ENCODE measurements at regions not wholly inside any gene's neighbourhood (a gene's known extent, or its start where the extent isn't known, plus 50 kb on each side); places are given as distances from the start of the nearest gene placed in this dataset.

DNA sequence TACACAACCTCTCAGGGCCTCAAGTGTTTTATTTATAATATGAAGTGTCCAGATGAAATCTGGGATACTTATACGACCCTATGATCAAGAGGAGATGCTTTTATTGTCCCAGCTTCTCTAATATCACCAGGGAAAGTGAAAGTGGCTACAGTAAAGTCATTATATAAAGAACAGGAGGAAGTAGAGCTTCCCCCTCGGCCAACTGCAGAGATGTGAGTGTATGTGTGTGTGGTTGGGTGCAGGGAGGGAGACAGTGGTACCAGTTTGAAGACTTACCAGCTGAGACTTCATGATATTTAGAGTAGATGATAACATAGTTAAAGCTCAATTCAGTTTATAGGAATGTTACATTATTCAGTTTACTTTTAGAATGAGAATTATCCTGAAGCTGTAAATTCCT, 373.6 kb upstream of the DDI1 start:
- ChIA-PET POLR2A (no interaction called here), CTCF (interaction anchor here (1.0 to 1.3 kb wide), 2 partner anchors 8 to 14 kb away, joined by 3 to 4 read pairs; no protein-coding TSS in a partner anchor)
- H3K27me3 ChIP-seq (ENCODE audit: control insufficient read depth, insufficient read depth, low read length): no peaks in the 10 kb centered on the region
- no peaks in the 10 kb centered on the region for H3K36me3 ChIP-seq (ENCODE audit: control insufficient read depth, insufficient read depth, low read length)
- no peak overlapping the region for H3K4me3 ChIP-seq (ENCODE audit: low read depth, low read length)
- TF ChIP-seq, protein P1, sequence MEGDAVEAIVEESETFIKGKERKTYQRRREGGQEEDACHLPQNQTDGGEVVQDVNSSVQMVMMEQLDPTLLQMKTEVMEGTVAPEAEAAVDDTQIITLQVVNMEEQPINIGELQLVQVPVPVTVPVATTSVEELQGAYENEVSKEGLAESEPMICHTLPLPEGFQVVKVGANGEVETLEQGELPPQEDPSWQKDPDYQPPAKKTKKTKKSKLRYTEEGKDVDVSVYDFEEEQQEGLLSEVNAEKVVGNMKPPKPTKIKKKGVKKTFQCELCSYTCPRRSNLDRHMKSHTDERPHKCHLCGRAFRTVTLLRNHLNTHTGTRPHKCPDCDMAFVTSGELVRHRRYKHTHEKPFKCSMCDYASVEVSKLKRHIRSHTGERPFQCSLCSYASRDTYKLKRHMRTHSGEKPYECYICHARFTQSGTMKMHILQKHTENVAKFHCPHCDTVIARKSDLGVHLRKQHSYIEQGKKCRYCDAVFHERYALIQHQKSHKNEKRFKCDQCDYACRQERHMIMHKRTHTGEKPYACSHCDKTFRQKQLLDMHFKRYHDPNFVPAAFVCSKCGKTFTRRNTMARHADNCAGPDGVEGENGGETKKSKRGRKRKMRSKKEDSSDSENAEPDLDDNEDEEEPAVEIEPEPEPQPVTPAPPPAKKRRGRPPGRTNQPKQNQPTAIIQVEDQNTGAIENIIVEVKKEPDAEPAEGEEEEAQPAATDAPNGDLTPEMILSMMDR (IDR thresholded peaks at IDR 0.05; ENCODE audit: insufficient read depth, low read depth, low read length): no peak
- DNase-seq (ENCODE audit: low read depth): no peak

DNA sequence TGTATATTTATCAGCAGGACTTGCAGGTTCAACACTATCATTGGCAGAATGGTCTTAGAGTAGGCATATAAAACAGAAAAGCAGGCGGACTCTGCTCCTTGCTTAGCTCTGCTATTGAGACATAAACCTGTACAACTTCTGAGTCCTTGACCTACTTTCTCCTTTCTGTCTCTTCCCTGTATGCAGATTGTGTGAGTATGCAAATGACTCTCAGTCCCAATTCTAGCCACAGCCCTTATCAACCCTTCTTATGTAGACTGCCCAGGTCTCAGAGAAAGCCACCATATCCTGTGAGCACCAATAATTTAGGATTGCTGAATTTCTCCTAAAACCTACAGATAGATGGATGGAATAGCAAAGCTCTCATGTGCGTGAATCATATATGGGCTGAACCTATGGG, 367.6 kb upstream of the DDI1 start:
- POLR2A ChIA-PET: no interaction called here
- CTCF ChIA-PET: interaction anchor here (1.5 to 1.8 kb wide), 2 partner anchors 12 to 14 kb away, joined by 4 to 5 read pairs; no protein-coding TSS in a partner anchor
- DNase-seq (ENCODE audit: low read depth): no peak
- TF ChIP-seq, protein P1 (IDR thresholded peaks at IDR 0.05; ENCODE audit: insufficient read depth, low read depth, low read length): no peak
- Histone ChIP-seq H3K4me3 (ENCODE audit: low read depth, low read length) (no peak overlapping the region), H3K27me3 (ENCODE audit: control insufficient read depth, insufficient read depth, low read length) (no peaks in the 10 kb centered on the region), H3K36me3 (ENCODE audit: control insufficient read depth, insufficient read depth, low read length) (no peaks in the 10 kb centered on the region)

DNA sequence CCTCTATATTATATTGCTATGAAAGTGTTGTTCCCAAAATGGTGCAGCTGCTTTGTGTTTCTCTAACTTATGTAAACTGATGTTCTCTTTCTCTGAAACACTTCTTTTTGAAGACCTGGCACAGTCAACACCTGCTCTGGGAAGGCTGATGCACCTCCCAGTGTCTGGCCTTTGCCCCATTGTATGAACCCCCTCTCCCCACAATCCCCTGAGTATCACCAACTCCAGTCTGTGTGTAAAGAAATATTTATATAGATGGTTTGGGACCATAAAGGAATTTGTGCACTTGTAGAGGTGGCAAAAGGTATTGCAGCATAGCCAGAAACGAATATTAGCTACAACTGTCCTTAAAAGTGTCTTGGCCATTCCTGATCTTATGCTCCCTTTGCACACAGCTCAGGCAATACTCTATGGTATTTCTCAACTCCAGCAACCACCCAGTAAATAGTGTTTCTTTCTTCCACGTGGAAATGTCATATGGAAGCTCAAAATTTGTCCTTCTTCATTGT, 365.2 kb upstream of the DDI1 start:
- DNase-seq (ENCODE audit: low read depth): no peak
- Histone ChIP-seq H3K27me3 (ENCODE audit: control insufficient read depth, insufficient read depth, low read length) (no peaks in the 10 kb centered on the region), H3K36me3 (ENCODE audit: control insufficient read depth, insufficient read depth, low read length) (no peaks in the 10 kb centered on the region), H3K4me3 (ENCODE audit: low read depth, low read length) (no peak overlapping the region)
- CTCF ChIA-PET: interaction anchor here (0.9 to 1.7 kb wide), 7 partner anchors 8 to 48 kb away, joined by 3 to 5 read pairs (median 4); no protein-coding TSS in a partner anchor
- TF ChIP-seq, protein P1 (IDR thresholded peaks at IDR 0.05; ENCODE audit: insufficient read depth, low read depth, low read length): no peak
- POLR2A ChIA-PET: no interaction called here

DNA sequence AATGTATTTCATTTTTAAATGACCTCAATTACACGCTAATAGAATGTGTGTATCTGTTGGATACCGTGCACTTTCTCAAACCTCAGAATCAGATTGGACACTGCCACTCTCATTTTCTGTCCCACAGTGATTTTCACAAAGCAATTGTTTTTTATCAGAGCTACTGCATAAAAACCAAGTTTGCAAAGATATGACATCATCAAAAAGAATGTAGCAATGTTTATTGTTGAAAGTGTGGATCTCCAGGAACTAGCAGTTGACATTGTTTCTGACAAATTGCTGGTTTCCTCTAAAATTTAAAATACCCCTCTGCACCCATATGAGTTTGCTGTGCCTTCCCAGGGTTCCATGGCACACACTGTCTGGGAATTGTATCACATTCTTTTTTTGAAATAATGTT, 362.7 kb upstream of the DDI1 start:
- ChIA-PET CTCF (interaction anchor here (1.5 kb wide), 1 partner anchor 9 kb away, joined by 7 read pairs; no protein-coding TSS in a partner anchor), POLR2A (no interaction called here)
- Histone ChIP-seq H3K4me3 (ENCODE audit: low read depth, low read length) (no peak overlapping the region), H3K27me3 (ENCODE audit: control insufficient read depth, insufficient read depth, low read length) (no peaks in the 10 kb centered on the region), H3K36me3 (ENCODE audit: control insufficient read depth, insufficient read depth, low read length) (no peaks in the 10 kb centered on the region)
- TF ChIP-seq, protein P1 (IDR thresholded peaks at IDR 0.05; ENCODE audit: insufficient read depth, low read depth, low read length): no peak
- DNase-seq (ENCODE audit: low read depth): no peak

DNA sequence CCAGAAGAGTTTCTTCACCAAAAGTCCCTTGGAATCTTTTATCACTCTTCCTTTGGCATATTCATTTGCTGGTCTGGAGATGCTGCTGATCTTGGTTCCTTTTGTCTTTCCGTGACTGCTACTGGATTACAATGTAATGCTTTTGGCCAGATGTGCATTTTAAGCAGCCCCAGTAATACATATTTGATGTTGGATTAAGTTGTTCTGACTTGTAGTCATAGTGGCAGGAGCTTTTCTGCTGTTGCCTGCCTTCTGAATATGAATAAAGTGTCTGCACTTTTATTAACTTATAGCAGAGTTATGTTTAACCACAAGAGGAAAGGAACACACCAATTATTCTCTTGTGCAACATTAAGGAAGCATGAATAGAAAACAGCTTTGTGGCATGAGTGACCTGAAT, 360.0 kb upstream of the DDI1 start:
- POLR2A ChIA-PET: no interaction called here
- no peak for DNase-seq (ENCODE audit: low read depth)
- H3K27me3 ChIP-seq (ENCODE audit: control insufficient read depth, insufficient read depth, low read length): no peaks in the 10 kb centered on the region
- CTCF ChIA-PET: interaction anchor here (1.1 kb wide), 1 partner anchor 14 kb away, joined by 3 read pairs; no protein-coding TSS in a partner anchor
- TF ChIP-seq, protein P1 (IDR thresholded peaks at IDR 0.05; ENCODE audit: insufficient read depth, low read depth, low read length): no peak
- no peaks in the 10 kb centered on the region for H3K36me3 ChIP-seq (ENCODE audit: control insufficient read depth, insufficient read depth, low read length)
- no peak overlapping the region for H3K4me3 ChIP-seq (ENCODE audit: low read depth, low read length)
